ENCODE measurements at regions not wholly inside any gene's neighbourhood (a gene's known extent, or its start where the extent isn't known, plus 50 kb on each side); places are given as distances from the start of the nearest gene placed in this dataset.
"Not testable (repeated sequence)": the region's sequence is repeated elsewhere in the genome, so short reads cannot be mapped to it uniquely, and the experiment has no call there.

DNA sequence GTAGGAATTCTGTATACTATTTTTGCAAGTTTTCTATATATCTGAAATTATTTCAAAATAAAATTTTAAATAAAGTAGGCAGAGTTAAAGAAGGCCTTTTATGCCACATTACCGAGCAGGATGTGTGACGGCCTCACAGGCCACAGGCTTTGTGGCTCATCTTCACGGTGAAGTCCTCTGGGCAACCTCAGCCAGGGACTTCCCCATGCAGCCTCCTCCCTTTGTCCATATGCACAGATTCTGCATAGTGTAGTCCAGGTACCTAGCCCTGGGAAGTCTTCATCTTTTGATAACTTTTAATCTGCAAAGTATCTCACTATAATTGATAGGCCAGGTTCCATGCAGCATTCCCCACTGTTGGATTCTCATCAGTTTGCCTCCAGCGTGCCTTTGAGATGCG, 62.8 kb downstream of the ARHGAP11B start:
- not testable (repeated sequence) for DNase-seq

DNA sequence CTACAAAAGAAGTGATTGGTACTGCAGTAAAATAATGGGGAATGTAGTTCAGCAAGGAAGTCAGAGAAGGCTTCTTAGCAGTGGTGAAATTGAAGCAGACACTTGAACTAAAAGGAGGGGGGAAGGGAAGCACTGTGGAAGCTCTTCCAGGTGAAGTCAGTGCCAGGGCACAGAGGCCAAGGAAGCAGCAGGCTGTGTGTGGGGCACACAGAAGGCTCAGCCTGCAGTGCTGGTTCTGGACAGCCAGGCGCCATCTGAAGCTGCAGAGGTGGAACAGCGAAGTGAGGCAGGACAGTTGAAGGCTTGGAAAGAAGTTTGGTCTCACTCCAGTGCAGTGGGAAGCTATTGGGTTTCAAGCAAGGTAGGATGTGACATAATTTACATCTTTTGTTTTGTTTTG, 64.2 kb downstream of the ARHGAP11B start:
- not testable (repeated sequence) for DNase-seq

DNA sequence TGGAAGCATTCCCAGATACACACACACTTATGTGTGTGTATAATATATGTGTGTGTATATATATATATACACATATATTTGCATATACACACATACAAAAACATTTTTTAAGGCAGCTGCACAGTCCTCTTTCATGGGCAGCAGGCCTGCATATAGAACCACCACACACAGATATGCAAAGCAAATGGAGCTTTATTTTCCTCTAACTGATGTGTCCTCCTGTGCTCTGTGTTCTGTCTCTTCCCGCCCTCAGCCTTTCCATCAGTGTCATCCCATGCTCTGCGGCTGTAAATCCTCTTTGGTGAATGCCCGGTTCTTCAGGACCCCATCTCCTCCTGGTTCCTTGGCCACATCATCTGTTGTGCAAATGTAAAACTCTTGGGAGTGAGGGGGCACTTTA, 69.9 kb downstream of the ARHGAP11B start:
- not testable (repeated sequence) for DNase-seq

DNA sequence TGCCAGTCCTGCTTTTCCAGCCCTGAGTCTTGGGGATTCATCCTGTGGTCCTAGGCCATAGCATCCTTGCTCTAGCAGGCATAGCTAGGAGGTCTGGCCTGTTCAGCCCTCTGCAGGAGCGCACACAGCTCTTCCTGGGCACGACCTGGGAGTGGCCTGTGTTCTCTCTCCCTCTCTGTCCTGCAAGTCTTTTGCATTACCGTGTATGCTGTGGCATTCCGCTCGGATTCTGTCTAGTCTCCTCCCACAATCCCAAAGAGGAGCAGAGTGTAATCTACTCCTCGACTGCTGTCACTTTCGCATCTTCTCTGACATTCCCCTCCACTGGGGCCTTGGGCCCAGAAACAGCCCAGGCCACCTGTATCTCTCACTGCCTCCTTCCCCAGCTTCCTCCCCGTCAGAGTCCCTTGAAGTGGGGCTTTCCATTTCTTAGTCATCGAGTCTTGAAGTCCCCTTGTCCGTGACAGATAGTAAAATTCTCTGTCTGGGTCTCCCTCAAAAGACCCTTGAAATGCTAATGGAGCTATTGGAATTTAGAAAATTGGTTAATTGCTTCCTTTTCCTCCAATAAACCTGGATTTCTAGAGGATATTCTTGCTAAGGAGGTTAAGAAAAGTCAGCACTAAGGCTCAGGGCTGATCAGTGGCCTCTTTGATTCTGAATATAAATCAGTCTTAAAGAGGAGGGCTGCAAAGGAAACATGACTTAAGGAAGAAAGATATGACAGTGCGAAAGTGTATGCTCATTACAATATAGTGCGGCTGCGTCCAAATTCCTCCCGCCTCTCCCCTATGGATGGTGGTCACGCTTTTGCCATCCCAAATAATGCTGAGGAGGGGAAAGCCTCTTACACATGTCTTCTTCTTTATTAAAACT, 70.7 kb downstream of the ARHGAP11B start:
- DNase-seq, result not testable (repeated sequence)

DNA sequence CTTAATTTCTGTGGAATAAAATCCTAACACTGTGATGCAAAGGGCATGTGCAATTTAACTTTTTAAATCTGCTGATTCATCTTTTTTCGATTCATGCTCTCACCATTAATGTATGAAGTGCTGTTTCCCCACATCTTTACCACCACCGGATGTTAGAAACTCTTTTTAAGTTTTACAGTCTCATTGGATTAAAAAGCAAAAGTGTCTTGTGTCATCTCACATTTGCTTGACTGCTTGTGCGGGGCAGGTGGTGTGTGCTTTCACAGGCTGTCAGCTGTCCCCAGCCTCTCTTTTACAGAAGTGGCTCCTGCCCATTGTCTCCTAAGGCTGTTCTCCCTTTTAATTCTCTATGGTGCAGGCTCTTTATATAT, 71.4 kb downstream of the ARHGAP11B start:
- DNase-seq, result not testable (repeated sequence)

DNA sequence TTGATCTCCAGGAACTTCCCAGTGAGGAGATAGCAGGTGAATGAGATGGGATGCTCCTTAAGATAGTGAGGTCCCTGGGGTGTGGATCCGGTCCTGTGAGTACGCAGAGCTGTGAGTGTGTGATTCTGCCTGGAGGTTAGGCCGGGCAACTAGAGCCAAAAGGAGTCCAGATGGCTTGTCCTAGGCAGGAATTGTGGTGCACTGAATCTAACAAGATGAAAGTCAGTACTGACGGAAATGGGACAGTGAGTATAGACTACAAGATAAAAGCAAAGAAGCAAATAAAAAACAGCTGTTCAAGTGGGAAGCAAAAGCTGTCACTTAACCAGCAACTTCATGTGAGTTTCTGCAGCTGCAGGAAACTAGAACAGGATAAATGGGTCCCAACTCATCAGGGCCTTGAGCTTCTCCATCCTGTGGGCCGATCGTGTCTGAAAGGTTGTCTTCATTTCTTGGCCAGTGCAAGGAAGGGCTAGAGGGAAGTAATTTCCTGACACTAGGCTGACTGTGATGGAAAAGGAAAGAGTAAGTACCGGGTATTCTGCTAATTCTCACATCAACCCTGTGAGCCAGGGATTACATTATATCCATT, 74.2 kb downstream of the ARHGAP11B start:
- DNase-seq, result not testable (repeated sequence)

DNA sequence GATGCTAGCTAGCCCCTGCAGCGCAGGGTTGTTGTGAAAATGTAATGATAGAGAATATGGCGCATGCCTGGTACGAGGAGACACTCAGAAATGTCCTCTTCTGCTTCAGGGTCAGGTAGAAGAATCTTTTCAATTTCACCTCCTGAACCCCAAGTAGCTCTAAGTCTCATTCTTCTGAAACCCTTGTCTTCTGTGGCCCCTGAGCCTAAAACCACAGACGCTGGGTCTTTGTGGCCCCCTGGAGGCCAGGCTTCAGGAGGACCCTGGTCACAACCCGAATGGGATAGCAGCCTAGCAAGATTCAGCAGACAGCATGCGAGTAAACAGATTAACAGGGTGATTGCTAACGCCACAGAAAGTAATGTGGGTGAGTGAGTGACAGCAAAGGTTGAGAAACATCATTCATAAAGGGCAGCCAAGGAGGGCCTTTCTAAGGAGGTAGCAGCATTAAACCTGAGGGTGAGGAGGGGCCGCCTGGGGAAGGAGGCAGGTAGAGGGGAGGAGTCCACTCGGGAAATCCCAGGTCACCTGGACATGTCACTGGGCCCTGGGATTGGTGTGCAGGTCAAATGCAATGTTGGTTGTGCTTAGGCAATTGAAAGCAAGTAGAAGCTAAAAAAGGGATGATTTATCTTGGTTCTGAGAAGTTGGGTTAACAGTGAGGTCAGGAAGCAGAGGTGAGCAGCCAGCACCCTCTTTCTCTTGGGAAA, 82.2 kb downstream of the ARHGAP11B start:
- not testable (repeated sequence) for DNase-seq

DNA sequence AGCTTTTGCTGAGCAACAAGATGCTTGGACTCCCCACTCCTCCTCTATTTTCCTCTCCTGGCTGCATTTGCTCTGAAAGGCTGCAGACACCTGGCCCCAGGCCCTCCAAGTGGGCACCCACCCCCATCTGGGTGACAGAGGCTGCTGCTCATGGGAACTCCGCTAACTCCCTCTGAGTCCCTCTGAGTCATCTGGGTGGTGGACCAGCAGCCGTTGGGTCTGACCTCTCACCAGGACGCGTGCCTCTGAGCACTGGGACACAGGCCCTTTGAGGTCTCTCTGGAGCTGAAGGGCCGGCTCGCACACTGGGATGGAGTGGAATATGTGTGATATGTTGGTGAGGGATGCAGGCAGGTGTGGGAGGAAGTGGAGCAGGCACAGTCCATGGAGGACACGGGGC, 82.9 kb downstream of the ARHGAP11B start:
- DNase-seq, result not testable (repeated sequence)

DNA sequence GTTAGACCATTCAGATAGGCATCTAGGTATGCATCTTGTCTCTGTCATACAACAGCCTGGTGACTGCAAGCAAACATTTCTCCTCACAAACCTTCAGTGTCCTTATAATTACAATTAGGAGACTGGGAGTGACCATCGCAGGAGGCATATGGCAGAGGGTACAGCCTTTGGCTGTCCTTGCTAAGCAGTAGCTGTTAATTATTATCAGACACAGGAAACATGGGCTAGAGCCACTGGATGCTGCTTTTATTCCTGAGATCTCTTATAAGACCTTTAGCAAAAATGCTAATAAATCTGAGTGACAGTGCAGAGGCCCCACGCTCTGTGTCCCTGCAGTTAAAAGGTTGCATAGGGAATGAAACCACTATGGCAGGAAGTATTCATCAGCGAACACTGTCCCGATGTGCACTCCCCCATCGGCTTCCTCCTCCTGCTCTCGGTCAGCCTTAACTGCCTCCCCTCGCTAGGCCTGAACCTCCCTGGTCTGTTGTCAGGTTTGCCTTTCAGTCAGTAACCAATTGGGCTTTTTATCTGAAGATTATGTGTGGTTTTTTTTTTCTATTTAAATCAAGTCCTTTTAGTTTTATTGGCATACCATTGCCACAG, 92.2 kb downstream of the ARHGAP11B start:
- DNase-seq, result not testable (repeated sequence)

DNA sequence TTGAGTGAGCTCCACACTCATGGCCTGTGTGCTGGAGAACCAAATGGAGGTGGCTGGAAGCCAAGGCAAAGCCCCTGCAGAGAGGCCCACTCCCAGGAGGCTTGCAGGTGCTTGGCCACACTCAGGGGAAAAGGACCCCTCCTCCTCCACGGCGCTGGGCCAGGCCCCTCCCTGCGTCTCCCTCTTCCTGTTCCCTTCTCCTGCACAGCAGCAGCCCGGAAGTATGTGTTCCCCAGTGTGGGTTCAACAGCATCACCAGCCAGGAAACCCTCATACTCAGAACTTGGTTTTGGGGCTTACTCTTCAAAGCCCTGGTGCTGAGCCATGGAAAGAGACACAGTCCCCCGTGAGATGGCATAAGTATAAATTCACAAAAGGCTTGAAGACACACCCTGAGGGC, 93.4 kb downstream of the ARHGAP11B start:
- DNase-seq, result not testable (repeated sequence)

DNA sequence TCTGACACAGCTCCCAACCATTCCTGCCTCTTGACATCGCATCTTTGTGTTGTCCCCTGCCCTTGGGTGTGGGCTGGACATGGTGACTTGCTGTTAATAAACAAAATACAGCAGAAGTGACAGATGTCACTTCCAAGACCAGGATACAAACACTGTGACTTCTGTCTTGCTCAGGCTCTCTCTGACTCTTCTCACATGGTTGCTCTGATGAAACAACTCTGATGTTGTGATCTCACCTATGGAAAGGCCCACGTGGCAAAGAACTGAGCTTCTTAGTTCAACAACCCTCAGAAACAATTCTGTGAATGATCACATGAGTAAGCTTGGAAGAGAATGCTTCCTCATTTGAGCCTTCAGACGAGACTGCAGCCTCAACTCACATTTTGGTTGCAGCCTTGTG, 94.9 kb downstream of the ARHGAP11B start:
- not testable (repeated sequence) for DNase-seq

DNA sequence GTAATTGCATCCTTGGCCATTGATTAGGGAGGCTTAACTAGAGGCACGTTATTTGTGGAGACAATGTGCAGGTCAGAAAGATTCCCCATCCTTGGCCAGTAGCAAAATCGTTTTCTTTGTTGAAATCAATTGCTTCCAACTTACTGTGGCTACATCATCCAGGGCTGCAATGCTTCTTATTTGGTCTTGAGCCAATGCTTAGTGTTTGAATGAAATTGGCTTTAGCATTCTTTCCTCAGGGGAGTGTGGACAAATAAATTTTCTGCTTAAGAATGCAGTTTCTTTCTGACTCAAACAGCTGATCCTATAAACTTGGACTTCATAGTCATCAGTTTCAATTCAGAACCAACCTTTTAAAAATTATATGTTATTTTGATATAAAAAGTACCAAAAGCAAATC, 95.6 kb downstream of the ARHGAP11B start:
- not testable (repeated sequence) for DNase-seq

DNA sequence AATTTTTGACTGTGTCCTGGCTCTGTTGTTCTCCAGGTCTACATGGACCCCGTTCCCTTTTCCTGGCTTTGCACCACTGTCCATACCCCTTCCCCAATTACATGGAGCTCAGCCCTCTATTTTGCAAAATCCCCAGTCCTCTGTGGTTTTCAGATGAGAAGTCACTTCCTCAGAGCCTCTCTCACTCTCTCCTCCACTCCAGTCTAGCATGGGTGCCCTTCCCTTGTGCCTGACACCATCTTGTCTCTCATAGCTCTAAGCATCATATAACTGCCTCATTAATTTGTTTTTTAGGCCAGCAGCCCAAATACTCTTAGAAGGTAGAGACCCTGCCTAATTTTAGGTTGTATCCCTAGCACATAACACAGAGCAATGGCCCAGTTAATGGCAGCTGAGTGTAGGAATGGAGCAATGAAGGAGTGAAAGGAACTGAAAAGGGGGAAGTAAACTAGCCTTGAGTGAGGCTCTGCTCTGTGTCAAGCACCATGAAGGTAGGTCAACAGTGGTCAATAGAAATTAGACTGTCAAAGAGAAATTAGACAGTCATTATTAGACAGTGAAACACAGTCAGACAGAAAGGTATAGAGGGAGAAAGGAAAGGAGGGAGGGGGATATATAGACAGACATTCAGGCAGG, 97.7 kb downstream of the ARHGAP11B start:
- not testable (repeated sequence) for DNase-seq

DNA sequence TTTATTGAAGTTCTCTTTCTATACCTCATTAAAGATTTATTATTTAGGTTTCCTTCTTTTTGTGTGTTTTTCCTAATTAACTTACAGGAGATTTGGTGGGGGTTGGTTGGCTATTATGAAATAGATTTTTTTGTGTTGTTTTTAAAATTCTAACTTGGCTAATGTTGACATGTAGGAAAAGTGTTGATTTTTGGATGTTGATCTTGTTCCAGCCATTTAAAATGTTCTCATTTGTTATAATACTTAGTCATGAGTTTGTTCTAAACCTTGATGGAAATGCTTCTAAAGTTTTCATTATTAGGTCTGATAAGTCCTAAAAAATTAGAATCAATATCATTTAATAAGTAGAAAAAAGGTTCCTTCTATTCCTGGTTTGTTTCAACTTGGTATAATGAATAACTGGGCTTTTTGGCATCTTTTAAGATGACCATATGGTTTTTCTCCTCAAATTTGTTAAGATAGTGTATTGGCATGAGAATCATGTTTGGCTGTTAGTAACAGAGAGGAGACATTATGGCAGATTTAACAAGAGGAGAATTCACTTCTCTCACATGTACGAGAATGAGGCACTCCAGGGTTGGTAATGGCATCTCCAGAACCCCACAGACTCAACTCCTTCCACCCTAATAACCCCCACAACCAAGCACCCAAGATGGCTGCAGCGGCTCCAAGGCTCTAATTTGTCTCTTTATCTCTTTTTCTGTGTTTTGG, 104.1 kb downstream of the ARHGAP11B start:
- not testable (repeated sequence) for DNase-seq

DNA sequence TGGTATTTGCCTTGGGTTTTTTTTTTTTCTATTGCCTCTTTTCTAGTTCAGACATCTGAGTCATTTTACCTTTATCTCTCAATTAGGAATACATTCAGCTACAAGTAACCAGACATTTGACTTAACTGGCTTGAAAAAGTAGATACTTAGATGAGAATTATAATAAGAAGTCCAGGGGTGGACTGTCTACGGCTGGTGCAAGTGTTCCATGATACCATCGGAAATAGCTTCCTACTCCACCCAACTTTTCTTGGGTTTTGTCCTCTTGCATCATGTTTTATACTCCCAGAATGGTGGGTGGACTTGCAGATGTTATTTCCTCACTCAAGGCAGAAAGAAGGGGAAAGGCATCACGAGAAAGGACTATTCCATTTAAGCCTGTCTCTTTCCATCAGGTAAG, 104.7 kb downstream of the ARHGAP11B start:
- DNase-seq, result not testable (repeated sequence)

DNA sequence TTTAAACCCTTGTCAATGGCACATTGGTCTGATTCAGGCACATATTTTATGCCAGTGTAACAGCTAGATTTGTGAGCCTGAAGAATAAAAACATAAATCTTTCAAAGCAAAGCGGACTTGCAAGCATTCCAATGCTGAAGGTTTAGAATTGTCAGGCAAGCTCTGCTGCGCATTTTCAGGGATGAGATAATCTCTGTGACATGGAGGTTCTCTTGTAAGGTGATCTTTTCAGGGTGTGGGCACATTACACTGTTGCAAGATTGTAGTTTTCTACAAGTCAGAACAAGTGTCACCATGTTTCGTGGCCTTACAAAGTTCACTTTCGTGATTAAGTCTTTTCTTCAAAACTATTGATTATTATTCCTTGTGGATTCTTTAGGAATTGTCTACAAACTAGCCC, 106.2 kb downstream of the ARHGAP11B start:
- not testable (repeated sequence) for DNase-seq

DNA sequence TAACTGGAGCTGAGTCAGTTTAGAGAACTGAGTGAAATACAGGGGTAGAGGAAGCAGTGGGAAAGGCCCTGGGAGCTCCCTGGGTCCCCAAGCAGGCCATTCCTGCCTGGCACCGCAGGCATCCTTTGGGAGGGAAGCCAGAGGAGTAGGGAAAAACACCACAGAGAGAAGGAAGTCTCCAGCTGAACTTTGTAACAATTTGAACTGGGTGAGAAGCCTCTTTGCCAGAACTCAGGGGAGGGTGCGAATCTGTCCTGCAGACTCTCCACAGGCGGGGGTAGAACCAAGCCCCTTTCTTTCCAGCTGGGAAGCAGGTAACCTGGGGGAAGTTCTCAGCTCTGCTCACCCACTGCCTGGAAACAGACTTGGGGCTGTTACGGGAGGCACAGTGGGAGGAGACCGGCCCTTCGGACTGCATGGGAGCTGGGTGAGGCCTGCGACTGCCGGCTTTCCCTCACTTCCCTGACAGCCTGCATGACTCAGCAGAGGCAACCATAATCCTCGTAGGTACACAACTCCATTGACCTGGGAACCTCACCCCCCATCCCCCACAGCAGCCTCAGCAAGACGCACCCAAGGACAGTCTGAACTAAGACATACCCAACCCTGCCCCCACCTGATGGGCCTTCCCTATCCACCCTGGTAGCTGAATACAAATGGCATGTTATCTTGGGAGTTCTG, 110.1 kb downstream of the ARHGAP11B start:
- DNase-seq, result not testable (repeated sequence)

DNA sequence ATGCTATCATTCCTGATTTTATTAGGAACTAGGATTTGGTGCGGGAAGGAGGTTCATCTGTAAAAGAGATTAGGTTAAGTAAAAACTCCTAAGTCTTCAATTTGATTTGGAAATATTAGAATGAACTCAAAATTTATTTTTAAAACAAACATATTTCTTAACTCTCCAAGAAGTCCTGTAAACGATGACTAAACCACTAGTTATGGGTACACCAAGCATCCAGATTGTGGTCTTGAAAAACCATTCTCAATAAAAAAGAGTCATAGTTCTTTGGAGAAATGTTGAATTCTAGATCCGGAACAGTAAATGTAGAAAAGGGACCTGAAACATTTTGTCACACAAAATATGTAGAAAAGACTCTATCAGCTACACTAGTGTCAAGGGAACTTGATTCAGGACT, 116.9 kb downstream of the ARHGAP11B start:
- DNase-seq, result not testable (repeated sequence)

DNA sequence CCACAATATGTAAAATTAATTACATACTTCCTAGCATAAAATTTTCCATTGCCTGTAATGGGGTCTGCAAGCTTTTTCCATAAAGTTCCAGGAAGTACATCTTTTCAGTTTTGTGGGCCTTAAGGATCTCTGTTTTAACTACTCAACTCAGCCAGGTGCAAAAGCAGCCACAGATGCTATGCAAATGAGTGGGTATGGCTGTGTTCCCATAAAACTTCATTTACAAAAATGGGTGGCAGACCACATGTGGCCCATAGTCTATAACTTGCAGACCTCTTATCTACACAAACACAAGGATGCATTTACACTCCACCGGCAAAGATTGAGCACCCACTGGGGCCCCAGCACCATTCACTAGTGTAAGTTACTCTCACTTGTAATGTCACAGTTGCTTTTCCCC, 123.1 kb downstream of the ARHGAP11B start:
- DNase-seq, result not testable (repeated sequence)

DNA sequence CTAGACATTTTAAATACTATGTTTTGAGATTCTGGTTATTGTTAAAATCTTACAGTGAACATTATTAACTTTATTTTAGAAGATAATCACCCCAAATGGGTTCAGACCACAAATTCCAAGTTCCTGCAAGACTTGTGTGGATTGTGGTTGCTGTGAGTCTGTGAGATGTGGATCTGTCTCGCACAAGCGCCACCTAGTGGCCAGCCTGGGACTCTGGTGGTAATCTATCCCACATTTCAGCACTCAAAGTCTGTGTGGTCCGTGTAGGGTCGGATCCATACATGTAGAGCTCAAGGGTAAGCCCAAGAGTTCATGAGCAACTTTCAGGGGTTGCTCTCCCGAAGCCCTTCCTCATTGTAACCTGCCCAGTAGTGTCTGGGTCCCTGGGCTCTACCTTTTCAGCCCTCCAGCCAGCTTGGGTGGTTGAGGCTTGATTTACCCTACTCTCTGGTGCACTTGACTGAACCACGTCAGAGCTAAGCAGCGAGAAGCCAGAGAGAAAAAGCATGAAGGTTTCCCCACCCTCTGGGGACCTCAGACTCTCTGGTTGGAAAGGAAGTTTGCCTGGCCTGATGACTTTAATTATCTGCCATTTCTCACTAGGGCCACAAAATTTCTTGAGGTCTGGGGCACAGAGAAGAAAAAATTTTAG, 129.2 kb downstream of the ARHGAP11B start:
- DNase-seq, result not testable (repeated sequence)

DNA sequence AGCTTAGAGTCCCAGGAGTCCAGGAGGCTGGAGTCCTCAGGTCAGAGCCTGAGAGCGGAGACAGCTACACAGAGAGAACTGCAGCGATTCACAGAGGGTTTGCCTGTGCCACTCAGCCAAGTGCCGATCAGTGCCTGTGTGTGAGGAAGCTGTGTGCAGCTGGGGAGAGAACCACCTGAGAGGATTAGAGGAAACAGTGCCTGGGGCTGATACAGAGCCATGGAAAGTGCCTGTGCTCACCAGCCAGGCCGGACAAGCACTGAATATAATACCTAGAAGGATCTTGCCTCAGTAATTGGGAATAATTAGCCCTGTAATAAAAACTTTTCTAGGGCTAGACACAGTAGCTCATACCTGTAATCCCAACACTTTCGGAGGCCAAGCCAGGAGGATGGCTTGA, 134.7 kb downstream of the ARHGAP11B start:
- not testable (repeated sequence) for DNase-seq

Measured in NCI-H510A treated with DMSO at 0.1 percent for 48 hours (cell line).